ENCODE measurements at regions not wholly inside any gene's neighbourhood (a gene's known extent, or its start where the extent isn't known, plus 50 kb on each side); places are given as distances from the start of the nearest gene placed in this dataset.

DNA sequence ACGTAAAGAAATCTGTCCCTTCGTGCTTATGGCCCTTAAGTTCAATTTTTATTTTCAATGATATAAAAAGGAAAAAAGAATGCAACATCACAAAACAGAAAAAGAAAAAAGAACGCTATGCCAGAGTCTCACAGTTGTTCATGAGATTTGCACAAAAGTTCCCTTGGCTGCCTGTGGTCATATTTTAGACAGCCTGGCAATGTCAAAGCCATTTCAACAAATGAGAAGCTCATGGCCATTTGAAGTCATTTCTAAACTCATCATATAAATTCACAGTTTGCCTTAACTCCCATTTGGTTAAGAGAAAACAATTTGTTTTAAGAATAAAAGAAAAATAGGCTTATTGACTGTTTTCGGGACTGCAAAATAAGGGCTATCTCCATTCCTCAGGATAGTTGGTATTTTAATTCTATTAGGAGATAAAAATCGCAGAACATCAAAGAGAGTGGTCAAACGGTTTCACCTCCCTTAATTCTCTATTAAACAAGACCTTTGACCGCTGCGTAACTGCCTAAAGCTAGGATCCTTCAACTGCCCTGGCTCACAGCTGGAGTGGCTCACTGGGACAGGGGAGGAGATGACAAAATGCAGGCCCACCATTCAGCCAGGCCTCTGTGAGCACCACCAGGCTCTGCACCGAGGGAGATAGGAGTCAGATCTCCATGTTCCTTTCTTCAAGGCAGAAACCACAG is 119.2 kb upstream of the DAAM1 start (continued):
- TF ChIP-seq KDM1A (CRISPR knock-in tag; IDR thresholded peaks at IDR 0.05) = no peak
- TF ChIP-seq ARID3A (IDR thresholded peaks at IDR 0.05; ENCODE audit: low read depth, low read length) = peak; percentile 48; the same call in 1 of the 2 replicates
- no peak for TF ChIP-seq SAFB2 (CRISPR knock-in tag; IDR thresholded peaks at IDR 0.05; ENCODE audit: borderline replicate concordance, low read depth)
- peak; percentile 29; the same call in 1 of the 2 replicates for TF ChIP-seq ZBTB7B (CRISPR knock-in tag; IDR thresholded peaks at IDR 0.05)

DNA sequence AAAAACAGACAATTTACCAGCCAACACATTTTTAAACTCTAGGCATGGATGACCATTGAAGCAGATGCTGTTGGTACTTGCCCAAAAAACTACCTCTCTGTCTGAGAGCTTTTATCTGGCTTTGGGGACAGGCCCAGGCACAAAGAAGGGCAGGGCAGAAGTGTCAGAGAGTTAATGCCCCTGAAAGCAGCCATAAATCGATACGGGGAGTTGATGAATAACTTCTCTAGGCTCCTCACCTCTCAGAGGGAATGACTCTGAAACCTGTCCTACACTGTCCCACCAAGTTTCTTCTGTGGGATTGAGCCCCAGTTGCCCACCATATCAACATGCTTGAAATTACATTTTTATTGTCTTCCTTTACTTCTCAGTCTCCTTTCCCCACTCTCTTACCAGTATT is 113.0 kb upstream of the DAAM1 start:
- in situ Hi-C loops (cut with HindIII; ENCODE audit: extremely low pct_ligation_motif_present, low pct_unique_long_range_greater_than_20kb) (no loop called here), intact Hi-C loops (cut with micrococcal nuclease; ENCODE audit: unreplicated experiment) (no loop called here)
- no TSS peak for BruUV-seq (replicated peaks)
- H3K79me2 ChIP-seq (ENCODE audit: insufficient read depth, low read length) = no peaks in the 10 kb centered on the region
- H3K4me3 ChIP-seq (replicated peaks in 1 of 3; ENCODE audit: insufficient read depth in 1 of 3, low read depth in 2 of 3, low read length in 3 of 3) = no peak overlapping the region
- 0% methylated on average over 2 of the region's 2 CpGs for WGBS (ENCODE audit: low lambda C conversion rate)
- peak; percentile 98 for ATAC-seq
- FAIRE-seq = no peak
- no peaks in the 10 kb centered on the region for H4K20me1 ChIP-seq (ENCODE audit: insufficient read depth, low read length)
- 0 out of 5 replicates have a peak, but pooled peaks cover 0 to 2% of the 10 kb centered on the region in 2 experiments for H3K27me3 ChIP-seq (ENCODE audit: control insufficient read depth in 1 of 2, insufficient read depth in 2 of 2, low read length in 2 of 2)
- no peak overlapping the region for H2AFZ ChIP-seq (ENCODE audit: low read length)
- no peak for DNase-seq (ENCODE audit: low spot score)
- no peaks in the 10 kb centered on the region for H3K9me3 ChIP-seq (ENCODE audit: low read length)
- no peak overlapping the region for H3K9ac ChIP-seq (ENCODE audit: insufficient read depth, low read depth, low read length)
- 0 out of 2 replicates have a peak overlapping the region, but pooled peaks have one; percentile 3 for H3K4me2 ChIP-seq (ENCODE audit: low read depth, low read length)
- no peaks in the 10 kb centered on the region for H3K36me3 ChIP-seq (replicated peaks in 1 of 2; ENCODE audit: control insufficient read depth in 1 of 2, insufficient read depth in 2 of 2, low read length in 2 of 2)
- H3K27ac ChIP-seq (ENCODE audit: extremely low read length, insufficient read depth, low read length) = no peak overlapping the region
- POLR2A ChIA-PET = no interaction called here
- CTCF ChIA-PET (ENCODE audit: low intra/inter-chr PET ratio, low total read pairs) = no interaction called here
- peaks cover 8% of the 10 kb centered on the region for H3K4me1 ChIP-seq (ENCODE audit: insufficient read depth, low read length)
- TF ChIP-seq HNRNPL (IDR thresholded peaks at IDR 0.05; ENCODE audit: low read depth, low read length) (no peak), HHEX (CRISPR knock-in tag; IDR thresholded peaks at IDR 0.05) (no peak), SSRP1 (CRISPR knock-in tag; IDR thresholded peaks at IDR 0.05) (no peak), KDM5A (IDR thresholded peaks at IDR 0.05; ENCODE audit: borderline replicate concordance, low read length) (no peak), ZMAT3 (CRISPR knock-in tag; conservative IDR thresholded peaks at IDR 0.05) (no peak), KAT2B (IDR thresholded peaks at IDR 0.05; ENCODE audit: borderline replicate concordance, low read depth, low read length) (0 out of 2 replicates have a peak, but pooled peaks have one; percentile 18), YEATS2 (CRISPR knock-in tag; IDR thresholded peaks at IDR 0.05; ENCODE audit: borderline replicate concordance) (no peak), HNF1A (IDR thresholded peaks at IDR 0.05; ENCODE audit: low read depth) (peak; percentile 49; the same call in 1 of the 2 replicates), HNF1A (CRISPR knock-in tag; IDR thresholded peaks at IDR 0.05; ENCODE audit: borderline replicate concordance) (no peak), SNAI1 (CRISPR knock-in tag; IDR thresholded peaks at IDR 0.05; ENCODE audit: borderline replicate concordance) (no peak), ZNF709 (CRISPR knock-in tag; IDR thresholded peaks at IDR 0.05) (no peak), FOXM1 (CRISPR knock-in tag; IDR thresholded peaks at IDR 0.05) (no peak), ZNF17 (CRISPR knock-in tag; IDR thresholded peaks at IDR 0.05) (no peak), RXRA (CRISPR knock-in tag; IDR thresholded peaks at IDR 0.05) (no peak)

All from HepG2 (cell line).